ENCODE measurements at regions not wholly inside any gene's neighbourhood (a gene's known extent, or its start where the extent isn't known, plus 50 kb on each side); places are given as distances from the start of the nearest gene placed in this dataset.
"Not testable (repeated sequence)": the region's sequence is repeated elsewhere in the genome, so short reads cannot be mapped to it uniquely, and the experiment has no call there.

- DNase-seq (ENCODE audit: low spot score): no peak
These were observed 150.8 kb downstream of the RBMX2 start for GRCh38 chrX:130552444-130553073.

DNA sequence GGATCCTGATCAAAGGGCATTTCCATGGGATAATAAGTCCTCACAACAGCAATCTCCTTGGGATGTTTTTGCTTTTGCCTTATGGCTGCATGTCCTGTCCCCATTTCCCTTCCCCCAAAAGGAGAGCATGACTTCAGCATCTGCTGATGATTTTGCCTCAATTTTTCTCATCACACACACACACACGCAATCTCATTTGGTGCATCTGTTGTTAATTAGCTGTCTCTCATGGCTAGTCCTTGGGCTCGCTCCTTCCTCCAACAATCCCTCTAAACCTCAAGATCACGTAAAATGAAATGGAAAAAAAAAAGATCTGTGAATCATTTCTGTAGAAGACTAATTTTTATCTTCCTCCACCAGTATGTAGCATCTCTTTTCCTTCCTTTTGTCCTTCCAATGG is 153.6 kb downstream of the RBMX2 start:
- no peak for DNase-seq (ENCODE audit: low spot score)

- no peak for DNase-seq (ENCODE audit: low spot score)
These were observed 154.0 kb downstream of the RBMX2 start for GRCh38 chrX:130555757-130556156.

DNA sequence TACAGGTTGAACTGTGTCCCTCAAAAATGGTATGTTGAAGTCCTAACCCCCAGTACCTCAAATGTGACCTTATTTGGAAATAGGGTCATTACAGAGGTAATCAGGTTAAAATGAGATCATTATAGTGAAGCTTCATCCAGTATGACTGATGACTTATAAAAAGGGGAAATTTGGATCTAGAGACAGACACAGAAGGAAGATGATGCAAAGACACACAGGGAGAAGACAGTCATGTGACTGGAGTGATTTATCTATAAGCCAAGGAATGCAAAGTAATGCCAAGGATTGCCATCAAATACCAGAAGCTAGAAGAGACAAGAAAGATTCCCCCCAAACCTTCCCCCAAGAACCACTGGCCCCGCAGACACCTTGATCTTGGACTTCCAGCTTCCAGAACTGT is 155.2 kb downstream of the RBMX2 start:
- no peak for DNase-seq (ENCODE audit: low spot score)

DNA sequence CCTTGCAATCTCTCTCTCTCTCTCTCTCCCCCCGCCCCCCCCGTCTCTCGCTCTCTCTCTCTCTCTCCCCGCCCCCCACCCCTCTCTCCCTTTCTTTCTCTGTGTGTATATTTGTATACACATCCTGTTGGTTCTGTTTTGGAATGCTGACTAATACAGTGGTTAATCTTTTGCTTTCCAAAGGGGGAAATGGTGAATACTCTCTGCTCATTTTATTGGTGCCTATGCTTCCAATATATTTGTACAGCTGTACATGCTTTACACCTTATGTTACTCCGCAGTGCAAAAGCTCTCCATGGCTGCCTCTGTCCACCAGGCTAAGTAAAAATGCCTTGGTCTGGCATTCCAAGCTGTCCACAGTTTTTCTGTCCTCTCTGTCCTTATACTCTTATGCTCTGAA is 158.8 kb downstream of the RBMX2 start:
- no peak for DNase-seq (ENCODE audit: low spot score)

DNA sequence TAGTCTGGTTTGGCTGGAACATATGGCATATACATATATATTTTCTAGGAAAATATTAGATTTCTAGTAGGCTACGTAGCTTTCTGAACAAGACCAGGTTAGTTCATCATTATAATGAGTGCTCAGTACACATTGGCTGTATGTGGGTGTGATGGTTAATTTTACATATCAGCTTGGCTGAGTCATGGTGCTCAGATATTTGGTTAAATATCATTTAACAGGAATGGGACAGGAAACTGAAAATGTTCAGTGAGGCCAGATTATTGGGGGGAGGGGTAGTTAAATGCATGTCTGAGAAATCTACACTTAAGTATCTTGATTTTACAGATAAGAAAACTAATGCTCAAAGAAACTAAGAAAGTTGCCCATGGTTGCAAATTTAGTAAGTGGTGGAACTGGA is 160.1 kb downstream of the RBMX2 start:
- no peak for DNase-seq (ENCODE audit: low spot score)

GRCh38 chrX:130563476-130563875 is 161.7 kb downstream of the RBMX2 start:
- no peak for DNase-seq (ENCODE audit: low spot score)

GRCh38 chrX:130566028-130566683 is 164.4 kb downstream of the RBMX2 start:
- no peak for DNase-seq (ENCODE audit: low spot score)

GRCh38 chrX:130573030-130573429 is 171.2 kb downstream of the RBMX2 start:
- DNase-seq (ENCODE audit: low spot score): not testable (repeated sequence)
